ENCODE measurements at regions not wholly inside any gene's neighbourhood (a gene's known extent, or its start where the extent isn't known, plus 50 kb on each side); places are given as distances from the start of the nearest gene placed in this dataset.

DNA sequence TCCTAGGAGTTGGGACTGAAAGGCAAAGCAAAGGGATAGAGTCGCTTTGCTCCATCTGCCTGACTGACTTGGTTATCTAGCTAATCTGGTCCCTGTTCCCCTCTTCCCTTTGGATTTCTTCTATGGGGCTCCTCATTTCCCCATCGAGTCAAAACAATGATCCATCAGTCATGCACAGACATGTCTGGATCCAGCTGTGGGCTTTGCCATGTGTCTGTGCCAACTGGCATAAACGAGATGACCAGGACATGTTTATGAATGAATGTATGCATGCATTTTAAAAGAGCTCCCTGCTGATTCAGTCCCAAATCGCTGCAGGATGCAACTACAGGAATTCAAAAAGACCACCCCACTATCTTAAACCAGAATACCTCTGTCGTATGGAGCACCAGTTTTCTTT, 122.0 kb downstream of the ARL4A start:
- TF ChIP-seq, protein P1, sequence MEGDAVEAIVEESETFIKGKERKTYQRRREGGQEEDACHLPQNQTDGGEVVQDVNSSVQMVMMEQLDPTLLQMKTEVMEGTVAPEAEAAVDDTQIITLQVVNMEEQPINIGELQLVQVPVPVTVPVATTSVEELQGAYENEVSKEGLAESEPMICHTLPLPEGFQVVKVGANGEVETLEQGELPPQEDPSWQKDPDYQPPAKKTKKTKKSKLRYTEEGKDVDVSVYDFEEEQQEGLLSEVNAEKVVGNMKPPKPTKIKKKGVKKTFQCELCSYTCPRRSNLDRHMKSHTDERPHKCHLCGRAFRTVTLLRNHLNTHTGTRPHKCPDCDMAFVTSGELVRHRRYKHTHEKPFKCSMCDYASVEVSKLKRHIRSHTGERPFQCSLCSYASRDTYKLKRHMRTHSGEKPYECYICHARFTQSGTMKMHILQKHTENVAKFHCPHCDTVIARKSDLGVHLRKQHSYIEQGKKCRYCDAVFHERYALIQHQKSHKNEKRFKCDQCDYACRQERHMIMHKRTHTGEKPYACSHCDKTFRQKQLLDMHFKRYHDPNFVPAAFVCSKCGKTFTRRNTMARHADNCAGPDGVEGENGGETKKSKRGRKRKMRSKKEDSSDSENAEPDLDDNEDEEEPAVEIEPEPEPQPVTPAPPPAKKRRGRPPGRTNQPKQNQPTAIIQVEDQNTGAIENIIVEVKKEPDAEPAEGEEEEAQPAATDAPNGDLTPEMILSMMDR (IDR thresholded peaks at IDR 0.05) = no peak
- no peak for TF ChIP-seq POLR2A (IDR thresholded peaks at IDR 0.05)

Data from stomach (tissue), 4 donors.